Nephron (organoid): ENCODE measurements at regions not wholly inside any gene's neighbourhood (a gene's known extent, or its start where the extent isn't known, plus 50 kb on each side); places are given as distances from the start of the nearest gene placed in this dataset.

ENCODE experiments used
- H3K27ac Mint-ChIP-seq, 3 experiments: 2 replicates each; pipeline ENCODE4 v1.8.0; 2020; ENCODE audit warnings: mixed read lengths in 3 of 3, mild to moderate bottlenecking in 2 of 3, moderate library complexity in 1 of 3
- H3K27me3 Mint-ChIP-seq: 2 replicates; pipeline ENCODE4 v1.8.0; 2021; ENCODE audit warnings: low read depth, mild to moderate bottlenecking, moderate library complexity, mixed read lengths
- H3K36me3 Mint-ChIP-seq: 2 replicates; pipeline ENCODE4 v1.8.0; 2020; ENCODE audit warnings: low read depth, mixed read lengths
- H3K4me1 Mint-ChIP-seq: 2 replicates; pipeline ENCODE4 v1.8.0; 2020; ENCODE audit warnings: mixed read lengths
- H3K4me3 Mint-ChIP-seq, 3 experiments: 2 replicates each; pipeline ENCODE4 v1.8.0; 2020; ENCODE audit warnings: mild to moderate bottlenecking in 3 of 3, mixed read lengths in 3 of 3, moderate library complexity in 2 of 3
- H3K9me3 Mint-ChIP-seq: 2 replicates; pipeline ENCODE4 v1.8.0; 2020; ENCODE audit warnings: mixed read lengths
- CTCF ChIP-seq, 3 experiments: fragments of 200-600 bp; sonication (generic); IDR thresholded peaks; one replicate each; pipeline ENCODE4 v1.5.0; 2021; ENCODE audit warnings: antibody characterized with exemption in 3 of 3; ENCODE audit not compliant: unreplicated experiment in 3 of 3

- no peaks in the 10 kb centered on the region for H3K36me3 Mint-ChIP-seq
- no peak for TF ChIP-seq CTCF (IDR thresholded peaks at IDR 0.05; ENCODE audit: unreplicated experiment in 3 of 3)
- no peaks in the 10 kb centered on the region for H3K4me1 Mint-ChIP-seq
Measured at GRCh38 chr21:19695796-19696195, 1292.2 kb upstream of the TMPRSS15 start.

GRCh38 chr21:19700476-19700875, 1296.9 kb upstream of the TMPRSS15 start:
- no peak for TF ChIP-seq CTCF (IDR thresholded peaks at IDR 0.05; ENCODE audit: unreplicated experiment in 3 of 3)
- Mint-ChIP-seq H3K4me3 (no peak overlapping the region), H3K9me3 (peaks cover 2% of the 10 kb centered on the region), H3K36me3 (no peaks in the 10 kb centered on the region), H3K27me3 (no peaks in the 10 kb centered on the region), H3K27ac (no peak overlapping the region), H3K4me1 (no peaks in the 10 kb centered on the region)

More at GRCh38 chr21:19695796-19696195, 1292.2 kb upstream of the TMPRSS15 start:
- H3K9me3 Mint-ChIP-seq = no peaks in the 10 kb centered on the region
- no peak overlapping the region for H3K27ac Mint-ChIP-seq
- H3K27me3 Mint-ChIP-seq = no peaks in the 10 kb centered on the region
- no peak overlapping the region for H3K4me3 Mint-ChIP-seq

- no peak overlapping the region for H3K4me3 Mint-ChIP-seq
- H3K36me3 Mint-ChIP-seq = no peaks in the 10 kb centered on the region
- no peaks in the 10 kb centered on the region for H3K4me1 Mint-ChIP-seq
- H3K27ac Mint-ChIP-seq = no peak overlapping the region
- H3K27me3 Mint-ChIP-seq = no peaks in the 10 kb centered on the region
- TF ChIP-seq CTCF (IDR thresholded peaks at IDR 0.05; ENCODE audit: unreplicated experiment in 3 of 3) = no peak
- peaks cover 6% of the 10 kb centered on the region for H3K9me3 Mint-ChIP-seq
Measured at GRCh38 chr21:19702726-19703125, 1295.5 kb upstream of the NCAM2 start.

GRCh38 chr21:19704832-19705231, 1293.4 kb upstream of the NCAM2 start:
- H3K27ac Mint-ChIP-seq = no peak overlapping the region
- no peaks in the 10 kb centered on the region for H3K36me3 Mint-ChIP-seq
- no peak overlapping the region for H3K4me3 Mint-ChIP-seq
- peaks cover 10% of the 10 kb centered on the region for H3K9me3 Mint-ChIP-seq
- H3K27me3 Mint-ChIP-seq = no peaks in the 10 kb centered on the region
- H3K4me1 Mint-ChIP-seq = no peaks in the 10 kb centered on the region
- no peak for TF ChIP-seq CTCF (IDR thresholded peaks at IDR 0.05; ENCODE audit: unreplicated experiment in 3 of 3)

- Mint-ChIP-seq H3K9me3 (peaks cover 3% of the 10 kb centered on the region), H3K36me3 (no peaks in the 10 kb centered on the region), H3K4me3 (no peak overlapping the region), H3K27me3 (no peaks in the 10 kb centered on the region), H3K27ac (no peak overlapping the region), H3K4me1 (no peaks in the 10 kb centered on the region)
- TF ChIP-seq CTCF (IDR thresholded peaks at IDR 0.05; ENCODE audit: unreplicated experiment in 3 of 3) = no peak
Measured at GRCh38 chr21:19712441-19712840, 1285.8 kb upstream of the NCAM2 start.

- no peaks in the 10 kb centered on the region for H3K27me3 Mint-ChIP-seq
- no peak overlapping the region for H3K27ac Mint-ChIP-seq
- H3K36me3 Mint-ChIP-seq = no peaks in the 10 kb centered on the region
- no peak for TF ChIP-seq CTCF (IDR thresholded peaks at IDR 0.05; ENCODE audit: unreplicated experiment in 3 of 3)
- H3K4me3 Mint-ChIP-seq = no peak overlapping the region
- no peaks in the 10 kb centered on the region for H3K4me1 Mint-ChIP-seq
- H3K9me3 Mint-ChIP-seq = peaks cover 3% of the 10 kb centered on the region
Measured at GRCh38 chr21:19713313-19713712, 1284.9 kb upstream of the NCAM2 start.
